ENCODE measurements at regions not wholly inside any gene's neighbourhood (a gene's known extent, or its start where the extent isn't known, plus 50 kb on each side); places are given as distances from the start of the nearest gene placed in this dataset.

DNA sequence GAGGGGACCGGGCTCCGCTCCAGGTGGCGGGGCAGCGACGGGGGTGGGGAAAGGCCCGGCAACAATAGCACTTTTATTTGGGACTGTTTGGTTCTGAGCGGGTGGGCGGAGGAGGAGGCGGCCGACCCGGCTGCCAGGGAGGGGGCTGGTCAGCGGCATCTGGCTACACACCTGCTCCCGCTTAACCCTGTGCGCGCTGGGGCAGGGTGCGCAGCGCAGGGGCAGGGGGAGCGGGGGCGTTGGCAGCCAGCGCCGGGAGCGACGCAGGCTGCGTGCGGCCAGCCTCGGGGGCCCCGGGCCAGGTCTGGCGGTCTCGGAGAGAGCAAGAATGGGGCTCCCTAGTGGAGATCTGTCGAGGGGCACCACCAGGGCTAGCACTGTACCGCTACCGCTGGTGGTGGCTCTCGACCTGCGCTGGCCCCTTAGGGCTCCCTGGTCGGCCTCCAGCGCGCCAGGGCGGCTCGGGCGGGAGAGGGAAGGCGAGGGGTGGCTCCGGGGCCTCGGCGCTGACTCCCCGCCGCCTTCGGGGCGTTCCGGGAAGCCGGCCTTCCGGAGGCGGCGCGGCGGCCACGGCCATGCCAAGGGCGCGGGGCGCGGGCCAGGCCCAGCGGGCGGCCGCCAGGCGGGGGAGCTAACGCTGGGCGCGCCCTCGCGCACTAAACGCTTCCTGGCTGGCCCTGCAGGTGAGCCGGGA is 92.4 kb downstream of the NCR2 start:
- intact Hi-C loops (cut with DNase I), result no loop called here
- no peaks in the 10 kb centered on the region for H3K27me3 ChIP-seq
- WGBS, 2 donors, result 0 to 2% methylated on average over 1 to 67 of the region's 71 CpGs
- peak; percentile 74 to 83 (median 80) for DNase-seq
- H3K27ac ChIP-seq, result peak overlapping the region; percentile 76 to 94 (median 94)
- no peaks in the 10 kb centered on the region for H3K9me3 ChIP-seq
- H3K36me3 ChIP-seq (replicated peaks in 1 of 2; ENCODE audit: insufficient read depth in 1 of 2, low read depth in 2 of 2), result no peaks in the 10 kb centered on the region
- H3K4me3 ChIP-seq, result peak overlapping the region; percentile 16 to 25
- peak; percentile 83 for ATAC-seq
- TF ChIP-seq, protein P1, sequence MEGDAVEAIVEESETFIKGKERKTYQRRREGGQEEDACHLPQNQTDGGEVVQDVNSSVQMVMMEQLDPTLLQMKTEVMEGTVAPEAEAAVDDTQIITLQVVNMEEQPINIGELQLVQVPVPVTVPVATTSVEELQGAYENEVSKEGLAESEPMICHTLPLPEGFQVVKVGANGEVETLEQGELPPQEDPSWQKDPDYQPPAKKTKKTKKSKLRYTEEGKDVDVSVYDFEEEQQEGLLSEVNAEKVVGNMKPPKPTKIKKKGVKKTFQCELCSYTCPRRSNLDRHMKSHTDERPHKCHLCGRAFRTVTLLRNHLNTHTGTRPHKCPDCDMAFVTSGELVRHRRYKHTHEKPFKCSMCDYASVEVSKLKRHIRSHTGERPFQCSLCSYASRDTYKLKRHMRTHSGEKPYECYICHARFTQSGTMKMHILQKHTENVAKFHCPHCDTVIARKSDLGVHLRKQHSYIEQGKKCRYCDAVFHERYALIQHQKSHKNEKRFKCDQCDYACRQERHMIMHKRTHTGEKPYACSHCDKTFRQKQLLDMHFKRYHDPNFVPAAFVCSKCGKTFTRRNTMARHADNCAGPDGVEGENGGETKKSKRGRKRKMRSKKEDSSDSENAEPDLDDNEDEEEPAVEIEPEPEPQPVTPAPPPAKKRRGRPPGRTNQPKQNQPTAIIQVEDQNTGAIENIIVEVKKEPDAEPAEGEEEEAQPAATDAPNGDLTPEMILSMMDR (IDR thresholded peaks at IDR 0.05), result peak in 6 of 7 experiments; percentile 5 to 69 (median 28)
- peak; percentile 62 to 68 (median 67) for TF ChIP-seq POLR2A (IDR thresholded peaks at IDR 0.05)
- peaks cover 22% of the 10 kb centered on the region for H3K4me1 ChIP-seq

DNA sequence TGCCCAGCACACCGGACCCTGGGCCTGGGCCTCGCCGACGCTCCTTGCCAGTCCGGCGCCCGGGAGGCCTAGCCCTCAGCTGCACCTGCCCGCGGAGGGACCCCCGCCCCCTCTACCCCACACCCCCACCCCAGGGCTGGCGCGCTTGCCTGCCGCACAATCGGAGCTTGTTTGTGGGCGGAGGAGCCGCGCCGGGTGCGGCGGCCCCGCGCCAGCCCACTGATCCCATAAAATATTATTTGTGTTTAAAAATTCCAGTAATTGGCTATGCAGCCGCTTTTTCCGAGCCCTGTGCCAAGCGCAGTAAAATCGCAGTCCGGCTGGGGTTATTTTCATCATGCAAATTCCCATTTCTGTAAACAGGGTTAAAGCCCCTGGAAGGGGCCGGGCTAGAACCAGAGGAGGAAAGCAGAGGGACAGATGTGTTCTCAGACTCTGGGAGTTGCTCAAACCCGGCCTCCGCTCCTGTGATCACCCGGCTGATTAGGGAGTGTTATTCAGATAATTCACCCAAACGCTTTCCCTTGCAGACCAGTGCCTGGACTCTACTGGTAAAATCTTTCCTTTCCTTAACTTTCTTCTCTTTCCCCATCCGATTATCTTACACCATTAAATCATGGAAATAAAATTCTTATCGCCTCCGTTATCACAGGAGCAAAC is 93.1 kb downstream of the NCR2 start:
- Histone ChIP-seq H3K4me1 (peaks cover 22% of the 10 kb centered on the region), H3K27ac (peak overlapping the region; percentile 76 to 94 (median 94)), H3K36me3 (replicated peaks in 1 of 2; ENCODE audit: insufficient read depth in 1 of 2, low read depth in 2 of 2) (no peaks in the 10 kb centered on the region), H3K27me3 (no peaks in the 10 kb centered on the region), H3K4me3 (no peak overlapping the region), H3K9me3 (no peaks in the 10 kb centered on the region)
- TF ChIP-seq, protein P1 (IDR thresholded peaks at IDR 0.05), result peak in 1 of 7 experiments; percentile 3
- TF ChIP-seq POLR2A (IDR thresholded peaks at IDR 0.05), result no peak
- no peak for DNase-seq
- ATAC-seq, result no peak
- 1 to 2% methylated on average over 13 to 35 of the region's 35 CpGs for WGBS, 2 donors
- intact Hi-C loops (cut with DNase I), result no loop called here

DNA sequence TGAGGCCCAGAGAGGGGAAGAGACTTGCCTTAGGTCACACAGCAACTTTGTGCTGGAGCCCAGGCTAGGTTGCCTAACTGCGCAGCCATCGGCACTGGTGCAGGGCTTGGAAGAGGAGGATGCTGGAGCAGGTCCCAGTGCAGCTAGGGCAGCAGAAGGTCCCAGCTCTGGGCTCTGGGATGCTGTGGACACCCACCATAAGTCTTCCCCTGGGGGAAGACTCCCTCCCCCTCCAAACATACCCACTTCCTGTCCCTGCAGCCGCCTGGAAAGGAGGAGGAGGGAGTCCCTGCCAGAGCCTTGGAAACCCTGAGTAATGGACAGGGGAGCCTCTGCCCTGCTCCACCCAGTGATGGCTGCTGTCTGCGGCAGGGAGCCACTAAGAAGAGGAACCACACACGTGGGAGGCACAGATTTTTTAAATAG is 93.6 kb downstream of the NCR2 start:
- intact Hi-C loops (cut with DNase I), result no loop called here
- no peak overlapping the region for H3K4me3 ChIP-seq
- peak overlapping the region in 2 of 4 donors; percentile 94 for H3K27ac ChIP-seq
- peaks cover 22% of the 10 kb centered on the region for H3K4me1 ChIP-seq
- H3K36me3 ChIP-seq (replicated peaks in 1 of 2; ENCODE audit: insufficient read depth in 1 of 2, low read depth in 2 of 2), result no peaks in the 10 kb centered on the region
- no peak for TF ChIP-seq POLR2A (IDR thresholded peaks at IDR 0.05)
- TF ChIP-seq, protein P1 (IDR thresholded peaks at IDR 0.05), result no peak
- H3K9me3 ChIP-seq, result no peaks in the 10 kb centered on the region
- DNase-seq, result no peak
- H3K27me3 ChIP-seq, result no peaks in the 10 kb centered on the region
- no peak for ATAC-seq
- 35 to 48% methylated on average over 5 of the region's 5 CpGs for WGBS, 2 donors

DNA sequence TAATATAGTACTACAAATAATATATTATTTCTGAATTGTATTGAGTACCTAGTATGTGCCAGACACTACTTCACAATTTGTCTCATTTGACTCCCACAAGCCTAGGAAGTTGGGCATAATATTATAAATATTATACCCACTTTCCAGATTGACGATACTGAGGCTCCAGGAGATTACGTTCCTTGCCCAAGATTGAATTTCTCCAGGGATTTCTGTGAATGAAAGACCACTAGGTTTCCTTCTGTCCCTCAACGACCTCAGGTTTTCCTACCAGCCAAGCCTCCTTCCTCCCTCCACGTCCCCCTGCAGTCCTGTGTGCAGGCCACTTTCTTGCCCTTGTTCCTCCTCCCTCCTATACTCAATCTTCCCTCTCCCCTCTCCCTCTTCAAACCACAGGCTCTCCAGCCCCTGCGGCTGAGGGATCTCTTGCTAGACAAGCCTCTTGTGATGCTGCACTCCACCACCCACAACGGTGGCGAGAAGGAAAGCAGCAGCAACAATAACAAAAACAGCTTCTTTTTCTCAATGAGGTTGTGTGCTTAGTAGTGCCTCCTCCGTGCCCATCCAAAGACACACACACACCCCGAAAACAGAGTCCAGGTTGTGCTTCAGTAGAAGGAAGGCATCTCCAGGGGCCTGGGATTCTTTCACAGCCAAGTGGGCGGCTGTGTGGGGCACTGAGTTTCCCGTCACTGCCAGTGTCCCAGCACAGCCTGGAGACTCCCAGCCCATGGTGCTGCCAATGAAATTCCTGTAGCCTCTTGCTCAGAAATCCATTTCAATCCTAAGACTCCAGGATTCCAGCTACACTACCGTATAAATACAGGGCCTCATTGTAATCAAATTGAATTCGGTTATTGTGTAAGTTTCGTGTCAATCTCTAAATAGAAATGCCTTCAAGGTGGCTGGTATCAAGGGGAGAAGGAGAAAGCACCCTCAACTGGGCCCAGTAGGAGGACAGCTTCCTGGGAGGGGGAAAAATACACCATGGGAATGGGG is 94.4 kb downstream of the NCR2 start:
- H3K4me1 ChIP-seq, result peaks cover 22% of the 10 kb centered on the region
- ATAC-seq (no peak), DNase-seq (no peak)
- H3K27ac ChIP-seq, result peak overlapping the region in 1 of 4 donors; percentile 14
- no peaks in the 10 kb centered on the region for H3K9me3 ChIP-seq
- no peak for TF ChIP-seq POLR2A (IDR thresholded peaks at IDR 0.05)
- TF ChIP-seq, protein P1 (IDR thresholded peaks at IDR 0.05), result no peak
- intact Hi-C loops (cut with DNase I), result no loop called here
- no peaks in the 10 kb centered on the region for H3K36me3 ChIP-seq (replicated peaks in 1 of 2; ENCODE audit: insufficient read depth in 1 of 2, low read depth in 2 of 2)
- WGBS, 2 donors, result 64 to 71% methylated on average over 14 of the region's 14 CpGs
- H3K27me3 ChIP-seq, result no peaks in the 10 kb centered on the region
- H3K4me3 ChIP-seq, result no peak overlapping the region
